WTC11 (cell line): ENCODE measurements at regions not wholly inside any gene's neighbourhood (a gene's known extent, or its start where the extent isn't known, plus 50 kb on each side); places are given as distances from the start of the nearest gene placed in this dataset.

ENCODE experiments used
- ATAC-seq: fragments of 200-7000 bp; cut with Tn5 transposase; 2 replicates; pipeline ENCODE4 v1.10.0; 2021; ENCODE audit warnings: mild to moderate bottlenecking, moderate library complexity
- CTCF ChIA-PET: fragments of 300-600 bp; sonication (Branson Sonifier 250); formaldehyde crosslinking; loops from one replicate; lab custom pipeline; 2021; ENCODE audit warnings: antibody characterized with exemption; lab: Charles Lee
- POLR2A ChIA-PET: fragments of 350-600 bp; sonication (Branson Sonifier 250); formaldehyde crosslinking; loops from one replicate; lab custom pipeline; 2021; ENCODE audit warnings: antibody characterized with exemption; lab: Charles Lee
- DNase-seq: peaks from one replicate; pipeline ENCODE4 v3.0.0; 2021; ENCODE audit warnings: low spot score
- H3K27ac Mint-ChIP-seq: 2 replicates; pipeline ENCODE4 v1.8.0; 2021; ENCODE audit warnings: mixed read lengths
- H3K27me3 Mint-ChIP-seq: 2 replicates; pipeline ENCODE4 v1.8.0; 2021; ENCODE audit warnings: low read depth, mild to moderate bottlenecking, moderate library complexity, mixed read lengths
- H3K36me3 Mint-ChIP-seq: 2 replicates; pipeline ENCODE4 v1.8.0; 2021; ENCODE audit warnings: mixed read lengths
- H3K4me1 Mint-ChIP-seq: 2 replicates; pipeline ENCODE4 v1.8.0; 2022; ENCODE audit warnings: mixed read lengths
- H3K4me3 Mint-ChIP-seq: 2 replicates; pipeline ENCODE4 v1.8.0; 2021; ENCODE audit warnings: mild to moderate bottlenecking, moderate library complexity, mixed read lengths
- H3K9me3 Mint-ChIP-seq: 2 replicates; pipeline ENCODE4 v1.8.0; 2021; ENCODE audit warnings: mixed read lengths
- CREB1 ChIP-seq: sonication (generic); formaldehyde crosslinking; IDR thresholded peaks from 2 replicates; pipeline ENCODE4 v1.8.0; 2023; ENCODE audit warnings: mild to moderate bottlenecking, missing genetic modification reagents
- E2F1 ChIP-seq: sonication (generic); formaldehyde crosslinking; IDR thresholded peaks from 2 replicates; pipeline ENCODE4 v1.8.0; 2022; ENCODE audit warnings: mild to moderate bottlenecking, missing genetic modification reagents
- FOXK1 ChIP-seq: sonication (generic); formaldehyde crosslinking; IDR thresholded peaks from 2 replicates; pipeline ENCODE4 v1.8.0; 2022; ENCODE audit warnings: mild to moderate bottlenecking, moderate library complexity, missing genetic modification reagents
- IRF2 ChIP-seq: sonication (generic); formaldehyde crosslinking; IDR thresholded peaks from 2 replicates; pipeline ENCODE4 v1.8.0; 2022; ENCODE audit warnings: low read depth, missing genetic modification reagents, borderline replicate concordance
- JAZF1 ChIP-seq: fragments of 250-450 bp; sonication (Bioruptor Pico); IDR thresholded peaks from 2 replicates; pipeline ENCODE4 v1.9.0; 2021; ENCODE audit warnings: moderate library complexity, mild to moderate bottlenecking, inconsistent platforms
- JUN ChIP-seq: sonication (generic); formaldehyde crosslinking; IDR thresholded peaks from 2 replicates; pipeline ENCODE4 v1.8.0; 2023; ENCODE audit warnings: mild to moderate bottlenecking, missing genetic modification reagents
- NR1H2 ChIP-seq: sonication (generic); formaldehyde crosslinking; IDR thresholded peaks from 2 replicates; pipeline ENCODE4 v1.9.0; 2021; ENCODE audit warnings: mild to moderate bottlenecking, moderate library complexity, missing genetic modification reagents
- TCF7 ChIP-seq: sonication (generic); formaldehyde crosslinking; IDR thresholded peaks from 2 replicates; pipeline ENCODE4 v1.8.0; 2022; ENCODE audit warnings: mild to moderate bottlenecking, low read depth, missing genetic modification reagents, moderate library complexity
- TEAD1 ChIP-seq: sonication (generic); formaldehyde crosslinking; IDR thresholded peaks from 2 replicates; pipeline ENCODE4 v1.8.0; 2022; ENCODE audit warnings: mild to moderate bottlenecking, missing genetic modification reagents
- TEAD4 ChIP-seq: sonication (generic); formaldehyde crosslinking; IDR thresholded peaks from 2 replicates; pipeline ENCODE4 v1.8.0; 2022; ENCODE audit warnings: mild to moderate bottlenecking, missing genetic modification reagents
- USF2 ChIP-seq: sonication (generic); formaldehyde crosslinking; IDR thresholded peaks from 2 replicates; pipeline ENCODE4 v1.8.1; 2023; ENCODE audit warnings: mild to moderate bottlenecking, missing genetic modification reagents, moderate library complexity
- ZNF219 ChIP-seq: sonication (generic); formaldehyde crosslinking; IDR thresholded peaks from 2 replicates; pipeline ENCODE4 v1.8.0; 2023; ENCODE audit warnings: missing genetic modification reagents, mild to moderate bottlenecking, borderline replicate concordance
- ZNF232 ChIP-seq: sonication (generic); formaldehyde crosslinking; IDR thresholded peaks from 2 replicates; pipeline ENCODE4 v1.8.0; 2022; ENCODE audit warnings: mild to moderate bottlenecking, missing genetic modification reagents
- ZNF416 ChIP-seq: fragments of 250-450 bp; sonication (Bioruptor Pico); IDR thresholded peaks from 2 replicates; pipeline ENCODE4 v1.9.0; 2021; ENCODE audit warnings: mild to moderate bottlenecking, inconsistent platforms
- ZNF423 ChIP-seq: fragments of 250-450 bp; sonication (Bioruptor Pico); IDR thresholded peaks from 2 replicates; pipeline ENCODE4 v2.1.2; 2022; ENCODE audit warnings: mild to moderate bottlenecking, moderate library complexity
- ZNF671 ChIP-seq: fragments of 250-450 bp; sonication (Bioruptor Pico); IDR thresholded peaks from 2 replicates; pipeline ENCODE4 v1.8.0; 2021; ENCODE audit warnings: mild to moderate bottlenecking
- TF ChIP-seq, protein P1 (sequence below): fragments of 250-450 bp; sonication (Bioruptor Pico); conservative IDR thresholded peaks from 2 replicates; pipeline ENCODE4 v1.9.0; 2021; ENCODE audit warnings: mild to moderate bottlenecking
- TF ChIP-seq, protein P2 (sequence below): sonication (generic); formaldehyde crosslinking; IDR thresholded peaks from 2 replicates; pipeline ENCODE4 v1.8.1; 2022; ENCODE audit warnings: low read depth, mild to moderate bottlenecking, moderate library complexity, missing genetic modification reagents, borderline replicate concordance
- TF ChIP-seq, protein P3 (sequence below): fragments of 250-450 bp; sonication (Bioruptor Pico); IDR thresholded peaks from 2 replicates; pipeline ENCODE4 v1.9.0; 2021; ENCODE audit warnings: moderate library complexity, mild to moderate bottlenecking, inconsistent platforms, borderline replicate concordance
- TF ChIP-seq, protein P4 (sequence below): fragments of 250-450 bp; sonication (Bioruptor Pico); IDR thresholded peaks from 2 replicates; pipeline ENCODE4 v1.8.0; 2021; ENCODE audit warnings: mild to moderate bottlenecking
- TF ChIP-seq, protein P5 (sequence below): sonication (generic); formaldehyde crosslinking; IDR thresholded peaks from 2 replicates; pipeline ENCODE4 v1.8.0; 2023; ENCODE audit warnings: mild to moderate bottlenecking, missing genetic modification reagents

DNA sequence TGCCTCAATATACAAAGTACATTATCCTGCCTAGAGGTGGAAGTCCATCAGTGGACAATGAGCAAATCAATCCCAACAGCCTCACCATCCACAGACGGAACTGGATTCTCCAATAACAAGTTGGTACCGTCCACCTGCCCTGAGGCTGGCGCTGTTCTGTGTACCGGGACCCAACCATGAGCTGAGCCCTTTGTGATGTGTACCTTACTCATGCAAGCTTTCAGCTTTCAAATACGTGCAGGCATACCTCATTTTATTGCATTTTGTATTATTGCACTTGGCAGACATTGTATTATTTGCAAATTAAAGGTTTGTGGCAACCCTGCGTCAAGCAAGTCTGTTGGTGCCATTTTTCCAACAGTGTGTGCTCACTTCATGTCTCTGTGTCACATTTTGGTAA is 476.0 kb upstream of the MKI67 start:
- peaks cover 5% of the 10 kb centered on the region; the same call in 1 of the 2 replicates for H3K36me3 Mint-ChIP-seq
- H3K9me3 Mint-ChIP-seq, result peaks cover 14% of the 10 kb centered on the region
- DNase-seq (no peak), ATAC-seq (no peak)
- H3K27me3 Mint-ChIP-seq, result no peaks in the 10 kb centered on the region
- H3K4me1 Mint-ChIP-seq, result no peaks in the 10 kb centered on the region
- H3K27ac Mint-ChIP-seq, result no peak overlapping the region
- ChIA-PET POLR2A (no interaction called here), CTCF (no interaction called here)
- H3K4me3 Mint-ChIP-seq, result no peak overlapping the region
- TF ChIP-seq ZNF416 (CRISPR knock-in tag) (no peak), TEAD4 (no peak), TEAD1 (CRISPR knock-in tag) (no peak)
- TF ChIP-seq, protein P1, sequence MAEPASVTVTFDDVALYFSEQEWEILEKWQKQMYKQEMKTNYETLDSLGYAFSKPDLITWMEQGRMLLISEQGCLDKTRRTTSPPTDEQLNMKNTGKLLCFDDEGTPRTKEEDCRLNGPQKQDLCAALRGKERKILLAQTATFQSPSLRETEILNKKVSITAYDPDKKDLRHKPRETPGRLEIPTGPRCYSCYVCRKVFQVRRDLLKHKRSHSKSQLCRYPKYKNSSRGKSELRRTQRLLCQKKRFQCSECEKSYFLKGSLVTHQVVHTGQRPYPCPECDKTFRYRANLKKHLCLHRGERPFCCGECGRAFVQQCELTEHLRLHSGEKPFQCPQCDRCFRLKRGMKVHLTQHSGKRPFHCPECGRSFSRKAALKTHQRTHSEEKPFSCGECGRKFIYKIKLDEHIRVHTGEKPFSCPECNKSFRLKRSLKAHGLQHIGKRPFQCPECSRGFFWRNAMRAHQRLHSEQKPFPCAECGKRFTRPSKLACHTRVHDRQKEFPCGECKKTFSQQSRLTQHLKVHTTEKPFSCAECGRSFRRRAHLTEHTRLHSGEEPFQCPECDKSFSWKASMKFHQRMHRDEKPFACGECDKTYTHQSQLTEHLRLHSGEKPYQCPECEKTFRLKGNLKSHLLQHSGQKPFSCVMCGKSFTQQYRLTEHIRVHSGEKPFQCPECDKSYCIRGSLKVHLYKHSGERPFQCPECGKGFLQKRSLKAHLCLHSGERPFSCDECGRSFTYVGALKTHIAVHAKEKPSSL (CRISPR knock-in tag), result no peak
- TF ChIP-seq, protein P2, sequence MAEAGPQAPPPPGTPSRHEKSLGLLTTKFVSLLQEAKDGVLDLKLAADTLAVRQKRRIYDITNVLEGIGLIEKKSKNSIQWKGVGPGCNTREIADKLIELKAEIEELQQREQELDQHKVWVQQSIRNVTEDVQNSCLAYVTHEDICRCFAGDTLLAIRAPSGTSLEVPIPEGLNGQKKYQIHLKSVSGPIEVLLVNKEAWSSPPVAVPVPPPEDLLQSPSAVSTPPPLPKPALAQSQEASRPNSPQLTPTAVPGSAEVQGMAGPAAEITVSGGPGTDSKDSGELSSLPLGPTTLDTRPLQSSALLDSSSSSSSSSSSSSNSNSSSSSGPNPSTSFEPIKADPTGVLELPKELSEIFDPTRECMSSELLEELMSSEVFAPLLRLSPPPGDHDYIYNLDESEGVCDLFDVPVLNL (CRISPR knock-in tag), result no peak

DNA sequence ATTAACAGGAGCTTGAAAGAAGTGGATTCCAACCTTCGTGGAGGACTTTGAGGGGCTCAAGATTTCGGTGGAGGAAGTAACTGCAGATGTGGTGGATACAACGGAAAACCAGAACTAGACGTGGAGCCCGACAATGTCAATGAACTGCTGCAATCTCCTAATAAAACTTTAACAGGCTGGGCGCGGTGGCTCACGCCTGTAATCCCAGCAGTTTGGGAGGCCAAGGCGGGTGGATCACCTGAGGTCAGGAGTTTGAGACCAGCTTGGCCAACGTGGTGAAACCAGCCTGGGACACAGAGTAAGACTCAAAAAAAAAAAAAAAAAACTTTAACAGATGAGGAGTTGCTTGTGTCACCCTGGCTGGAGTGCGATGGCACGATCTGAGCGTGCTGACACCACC is 477.8 kb upstream of the MKI67 start:
- Mint-ChIP-seq H3K4me1 (no peaks in the 10 kb centered on the region), H3K36me3 (peaks cover 5% of the 10 kb centered on the region; the same call in 1 of the 2 replicates), H3K4me3 (no peak overlapping the region), H3K27me3 (no peaks in the 10 kb centered on the region), H3K27ac (no peak overlapping the region), H3K9me3 (peaks cover 14% of the 10 kb centered on the region)
- DNase-seq (no peak), ATAC-seq (no peak)
- ChIA-PET CTCF (no interaction called here), POLR2A (no interaction called here)
- TF ChIP-seq IRF2 (CRISPR knock-in tag), result no peak
- no peak for TF ChIP-seq TCF7
- TF ChIP-seq NR1H2 (CRISPR knock-in tag), result no peak
- TF ChIP-seq FOXK1 (CRISPR knock-in tag), result no peak
- TF ChIP-seq ZNF232 (CRISPR knock-in tag), result no peak

GRCh38 chr10:128605180-128605579 is 479.0 kb upstream of the MKI67 start:
- POLR2A ChIA-PET, result no interaction called here
- ATAC-seq, result no peak
- CTCF ChIA-PET, result no interaction called here

More at GRCh38 chr10:128605180-128605579, 479.0 kb upstream of the MKI67 start:
- Mint-ChIP-seq H3K27me3 (no peaks in the 10 kb centered on the region), H3K4me1 (no peaks in the 10 kb centered on the region), H3K4me3 (no peak overlapping the region), H3K36me3 (peaks cover 5% of the 10 kb centered on the region; the same call in 1 of the 2 replicates), H3K9me3 (peaks cover 14% of the 10 kb centered on the region), H3K27ac (no peak overlapping the region)
- DNase-seq, result no peak
- no peak for TF ChIP-seq ZNF219
- TF ChIP-seq USF2 (CRISPR knock-in tag), result no peak
- TF ChIP-seq CREB1 (CRISPR knock-in tag), result no peak
- TF ChIP-seq, protein P1 (CRISPR knock-in tag), result no peak
- TF ChIP-seq E2F1 (CRISPR knock-in tag), result no peak
- TF ChIP-seq, protein P3, sequence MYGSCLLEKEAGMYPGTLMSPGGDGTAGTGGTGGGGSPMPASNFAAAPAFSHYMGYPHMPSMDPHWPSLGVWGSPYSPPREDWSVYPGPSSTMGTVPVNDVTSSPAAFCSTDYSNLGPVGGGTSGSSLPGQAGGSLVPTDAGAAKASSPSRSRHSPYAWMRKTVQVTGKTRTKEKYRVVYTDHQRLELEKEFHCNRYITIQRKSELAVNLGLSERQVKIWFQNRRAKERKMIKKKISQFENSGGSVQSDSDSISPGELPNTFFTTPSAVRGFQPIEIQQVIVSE, result no peak
- no peak for TF ChIP-seq JAZF1 (CRISPR knock-in tag)
- TF ChIP-seq, protein P4, sequence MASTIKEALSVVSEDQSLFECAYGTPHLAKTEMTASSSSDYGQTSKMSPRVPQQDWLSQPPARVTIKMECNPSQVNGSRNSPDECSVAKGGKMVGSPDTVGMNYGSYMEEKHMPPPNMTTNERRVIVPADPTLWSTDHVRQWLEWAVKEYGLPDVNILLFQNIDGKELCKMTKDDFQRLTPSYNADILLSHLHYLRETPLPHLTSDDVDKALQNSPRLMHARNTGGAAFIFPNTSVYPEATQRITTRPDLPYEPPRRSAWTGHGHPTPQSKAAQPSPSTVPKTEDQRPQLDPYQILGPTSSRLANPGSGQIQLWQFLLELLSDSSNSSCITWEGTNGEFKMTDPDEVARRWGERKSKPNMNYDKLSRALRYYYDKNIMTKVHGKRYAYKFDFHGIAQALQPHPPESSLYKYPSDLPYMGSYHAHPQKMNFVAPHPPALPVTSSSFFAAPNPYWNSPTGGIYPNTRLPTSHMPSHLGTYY (CRISPR knock-in tag), result no peak
- no peak for TF ChIP-seq ZNF671 (CRISPR knock-in tag)
- TF ChIP-seq, protein P5, sequence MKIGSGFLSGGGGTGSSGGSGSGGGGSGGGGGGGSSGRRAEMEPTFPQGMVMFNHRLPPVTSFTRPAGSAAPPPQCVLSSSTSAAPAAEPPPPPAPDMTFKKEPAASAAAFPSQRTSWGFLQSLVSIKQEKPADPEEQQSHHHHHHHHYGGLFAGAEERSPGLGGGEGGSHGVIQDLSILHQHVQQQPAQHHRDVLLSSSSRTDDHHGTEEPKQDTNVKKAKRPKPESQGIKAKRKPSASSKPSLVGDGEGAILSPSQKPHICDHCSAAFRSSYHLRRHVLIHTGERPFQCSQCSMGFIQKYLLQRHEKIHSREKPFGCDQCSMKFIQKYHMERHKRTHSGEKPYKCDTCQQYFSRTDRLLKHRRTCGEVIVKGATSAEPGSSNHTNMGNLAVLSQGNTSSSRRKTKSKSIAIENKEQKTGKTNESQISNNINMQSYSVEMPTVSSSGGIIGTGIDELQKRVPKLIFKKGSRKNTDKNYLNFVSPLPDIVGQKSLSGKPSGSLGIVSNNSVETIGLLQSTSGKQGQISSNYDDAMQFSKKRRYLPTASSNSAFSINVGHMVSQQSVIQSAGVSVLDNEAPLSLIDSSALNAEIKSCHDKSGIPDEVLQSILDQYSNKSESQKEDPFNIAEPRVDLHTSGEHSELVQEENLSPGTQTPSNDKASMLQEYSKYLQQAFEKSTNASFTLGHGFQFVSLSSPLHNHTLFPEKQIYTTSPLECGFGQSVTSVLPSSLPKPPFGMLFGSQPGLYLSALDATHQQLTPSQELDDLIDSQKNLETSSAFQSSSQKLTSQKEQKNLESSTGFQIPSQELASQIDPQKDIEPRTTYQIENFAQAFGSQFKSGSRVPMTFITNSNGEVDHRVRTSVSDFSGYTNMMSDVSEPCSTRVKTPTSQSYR (CRISPR knock-in tag), result no peak
- TF ChIP-seq TCF7, result no peak
- no peak for TF ChIP-seq JUN (CRISPR knock-in tag)
- TF ChIP-seq ZNF423 (CRISPR knock-in tag), result no peak
